ENCODE measurements at regions not wholly inside any gene's neighbourhood (a gene's known extent, or its start where the extent isn't known, plus 50 kb on each side); places are given as distances from the start of the nearest gene placed in this dataset.

- H3K36me3 ChIP-seq (ENCODE audit: control insufficient read depth, insufficient read depth, low read length): no peaks in the 10 kb centered on the region
- H3K27me3 ChIP-seq (ENCODE audit: control insufficient read depth, insufficient read depth, low read length): no peaks in the 10 kb centered on the region
- H3K4me3 ChIP-seq (ENCODE audit: low read length): no peak overlapping the region
- no peaks in the 10 kb centered on the region for H3K4me1 ChIP-seq (ENCODE audit: control insufficient read depth, insufficient read depth, low read length)
- H3K9ac ChIP-seq (ENCODE audit: low read length): no peak overlapping the region
- H3K27ac ChIP-seq (ENCODE audit: low read depth, low read length): no peak overlapping the region
Observed at GRCh38 chr6:119584088-119584487, 234.5 kb upstream of the MAN1A1 start.

GRCh38 chr6:119581220-119581619, 231.7 kb upstream of the MAN1A1 start:
- H3K9ac ChIP-seq (ENCODE audit: low read length): no peak overlapping the region
- H3K27ac ChIP-seq (ENCODE audit: low read depth, low read length): no peak overlapping the region
- no peak overlapping the region for H3K4me3 ChIP-seq (ENCODE audit: low read length)
- H3K36me3 ChIP-seq (ENCODE audit: control insufficient read depth, insufficient read depth, low read length): no peaks in the 10 kb centered on the region
- H3K27me3 ChIP-seq (ENCODE audit: control insufficient read depth, insufficient read depth, low read length): no peaks in the 10 kb centered on the region
- H3K4me1 ChIP-seq (ENCODE audit: control insufficient read depth, insufficient read depth, low read length): no peaks in the 10 kb centered on the region

GRCh38 chr6:119575721-119576120, 226.2 kb upstream of the MAN1A1 start:
- no peaks in the 10 kb centered on the region for H3K4me1 ChIP-seq (ENCODE audit: control insufficient read depth, insufficient read depth, low read length)
- H3K27ac ChIP-seq (ENCODE audit: low read depth, low read length): no peak overlapping the region
- no peak overlapping the region for H3K4me3 ChIP-seq (ENCODE audit: low read length)
- H3K36me3 ChIP-seq (ENCODE audit: control insufficient read depth, insufficient read depth, low read length): no peaks in the 10 kb centered on the region
- no peak overlapping the region for H3K9ac ChIP-seq (ENCODE audit: low read length)
- H3K27me3 ChIP-seq (ENCODE audit: control insufficient read depth, insufficient read depth, low read length): no peaks in the 10 kb centered on the region

DNA sequence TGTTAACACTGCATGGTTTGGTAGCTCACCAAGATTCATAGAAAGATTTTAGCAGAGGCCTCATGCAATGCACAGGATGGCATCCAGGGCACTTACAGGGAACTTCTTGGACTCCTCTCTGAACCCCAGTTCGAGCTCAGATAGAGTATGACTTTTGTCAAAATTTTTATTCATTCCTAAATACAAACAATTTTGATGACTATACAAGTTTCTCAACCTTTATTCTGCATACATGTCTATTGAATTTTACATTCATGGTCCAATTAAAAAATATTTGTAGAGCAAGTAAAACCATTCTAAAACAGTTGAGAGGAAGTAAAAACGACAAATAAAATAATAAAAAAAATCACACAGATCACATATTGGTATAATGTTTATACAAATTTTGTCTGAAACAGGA, 219.0 kb upstream of the MAN1A1 start:
- H3K9ac ChIP-seq (ENCODE audit: low read length): no peak overlapping the region
- no peak overlapping the region for H3K27ac ChIP-seq (ENCODE audit: low read depth, low read length)
- H3K4me1 ChIP-seq (ENCODE audit: control insufficient read depth, insufficient read depth, low read length): no peaks in the 10 kb centered on the region
- H3K4me3 ChIP-seq (ENCODE audit: low read length): no peak overlapping the region
- H3K36me3 ChIP-seq (ENCODE audit: control insufficient read depth, insufficient read depth, low read length): no peaks in the 10 kb centered on the region
- H3K27me3 ChIP-seq (ENCODE audit: control insufficient read depth, insufficient read depth, low read length): no peaks in the 10 kb centered on the region

- Histone ChIP-seq H3K27me3 (ENCODE audit: control insufficient read depth, insufficient read depth, low read length) (no peaks in the 10 kb centered on the region), H3K4me1 (ENCODE audit: control insufficient read depth, insufficient read depth, low read length) (no peaks in the 10 kb centered on the region), H3K4me3 (ENCODE audit: low read length) (no peak overlapping the region), H3K27ac (ENCODE audit: low read depth, low read length) (no peak overlapping the region), H3K36me3 (ENCODE audit: control insufficient read depth, insufficient read depth, low read length) (no peaks in the 10 kb centered on the region), H3K9ac (ENCODE audit: low read length) (no peak overlapping the region)
Observed at GRCh38 chr6:119566546-119567260, 217.1 kb upstream of the MAN1A1 start.

- H3K27me3 ChIP-seq (ENCODE audit: control insufficient read depth, insufficient read depth, low read length): no peaks in the 10 kb centered on the region
Observed at GRCh38 chr6:119565893-119566292, 216.3 kb upstream of the MAN1A1 start.

GRCh38 chr6:119562168-119562567, 212.6 kb upstream of the MAN1A1 start:
- H3K27me3 ChIP-seq (ENCODE audit: control insufficient read depth, insufficient read depth, low read length): no peaks in the 10 kb centered on the region
- no peaks in the 10 kb centered on the region for H3K4me1 ChIP-seq (ENCODE audit: control insufficient read depth, insufficient read depth, low read length)
- no peaks in the 10 kb centered on the region for H3K36me3 ChIP-seq (ENCODE audit: control insufficient read depth, insufficient read depth, low read length)
- H3K9ac ChIP-seq (ENCODE audit: low read length): no peak overlapping the region
- no peak overlapping the region for H3K4me3 ChIP-seq (ENCODE audit: low read length)
- H3K27ac ChIP-seq (ENCODE audit: low read depth, low read length): no peak overlapping the region

More at GRCh38 chr6:119565893-119566292, 216.3 kb upstream of the MAN1A1 start:
- Histone ChIP-seq H3K4me3 (ENCODE audit: low read length) (no peak overlapping the region), H3K36me3 (ENCODE audit: control insufficient read depth, insufficient read depth, low read length) (no peaks in the 10 kb centered on the region), H3K4me1 (ENCODE audit: control insufficient read depth, insufficient read depth, low read length) (no peaks in the 10 kb centered on the region), H3K9ac (ENCODE audit: low read length) (no peak overlapping the region), H3K27ac (ENCODE audit: low read depth, low read length) (no peak overlapping the region)

DNA sequence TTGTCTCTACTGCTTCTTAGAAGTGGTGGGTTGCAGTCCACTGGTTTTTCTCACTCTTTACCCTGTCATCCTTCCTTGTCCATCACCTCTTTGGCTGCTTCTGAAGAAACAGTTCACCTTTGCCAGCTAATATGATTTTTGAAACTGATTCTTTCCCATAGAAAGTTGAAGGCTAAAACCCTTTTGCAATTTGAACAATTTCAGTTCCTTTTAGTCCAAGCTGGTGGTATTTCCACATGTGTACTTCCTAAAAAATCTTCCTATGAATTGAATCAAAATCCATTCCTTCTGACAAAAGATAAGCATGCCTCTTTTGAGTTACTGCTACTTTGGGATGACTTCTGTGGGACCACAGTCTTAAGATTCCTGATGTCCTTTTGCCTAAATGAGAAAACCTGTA, 210.0 kb upstream of the MAN1A1 start:
- Histone ChIP-seq H3K4me3 (ENCODE audit: low read length) (no peak overlapping the region), H3K27me3 (ENCODE audit: control insufficient read depth, insufficient read depth, low read length) (no peaks in the 10 kb centered on the region), H3K36me3 (ENCODE audit: control insufficient read depth, insufficient read depth, low read length) (no peaks in the 10 kb centered on the region), H3K4me1 (ENCODE audit: control insufficient read depth, insufficient read depth, low read length) (no peaks in the 10 kb centered on the region), H3K27ac (ENCODE audit: low read depth, low read length) (no peak overlapping the region), H3K9ac (ENCODE audit: low read length) (no peak overlapping the region)

- Histone ChIP-seq H3K9ac (ENCODE audit: low read length) (no peak overlapping the region), H3K4me1 (ENCODE audit: control insufficient read depth, insufficient read depth, low read length) (no peaks in the 10 kb centered on the region), H3K4me3 (ENCODE audit: low read length) (no peak overlapping the region), H3K27me3 (ENCODE audit: control insufficient read depth, insufficient read depth, low read length) (no peaks in the 10 kb centered on the region), H3K27ac (ENCODE audit: low read depth, low read length) (no peak overlapping the region), H3K36me3 (ENCODE audit: control insufficient read depth, insufficient read depth, low read length) (no peaks in the 10 kb centered on the region)
Observed at GRCh38 chr6:119557239-119557638, 207.7 kb upstream of the MAN1A1 start.

- Histone ChIP-seq H3K4me1 (ENCODE audit: control insufficient read depth, insufficient read depth, low read length) (no peaks in the 10 kb centered on the region), H3K4me3 (ENCODE audit: low read length) (no peak overlapping the region), H3K9ac (ENCODE audit: low read length) (no peak overlapping the region), H3K36me3 (ENCODE audit: control insufficient read depth, insufficient read depth, low read length) (no peaks in the 10 kb centered on the region), H3K27ac (ENCODE audit: low read depth, low read length) (no peak overlapping the region), H3K27me3 (ENCODE audit: control insufficient read depth, insufficient read depth, low read length) (no peaks in the 10 kb centered on the region)
Observed at GRCh38 chr6:119552021-119552420, 202.5 kb upstream of the MAN1A1 start.

DNA sequence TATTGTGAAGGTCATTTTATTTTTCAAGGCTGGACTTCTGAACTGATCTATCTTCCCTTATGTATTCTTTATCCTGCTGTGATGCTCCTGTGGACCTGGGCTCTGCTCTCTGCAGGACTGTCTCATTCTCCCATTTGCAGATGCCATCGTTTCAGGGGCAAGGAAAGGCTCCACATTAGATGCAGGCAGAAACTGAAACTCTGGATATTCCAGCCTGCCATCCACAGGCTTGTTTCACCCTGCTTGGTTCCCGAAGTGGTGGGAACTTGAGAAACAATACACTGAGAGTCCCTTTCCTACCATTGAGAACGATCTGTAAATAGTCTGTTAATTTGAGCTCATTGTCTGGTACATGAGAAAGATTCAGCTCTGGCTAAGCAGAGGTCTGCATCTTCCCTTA, 197.5 kb upstream of the MAN1A1 start:
- Histone ChIP-seq H3K4me1 (ENCODE audit: control insufficient read depth, insufficient read depth, low read length) (no peaks in the 10 kb centered on the region), H3K4me3 (ENCODE audit: low read length) (no peak overlapping the region), H3K36me3 (ENCODE audit: control insufficient read depth, insufficient read depth, low read length) (no peaks in the 10 kb centered on the region), H3K27me3 (ENCODE audit: control insufficient read depth, insufficient read depth, low read length) (no peaks in the 10 kb centered on the region), H3K9ac (ENCODE audit: low read length) (no peak overlapping the region), H3K27ac (ENCODE audit: low read depth, low read length) (no peak overlapping the region)

- Histone ChIP-seq H3K9ac (ENCODE audit: low read length) (no peak overlapping the region), H3K27me3 (ENCODE audit: control insufficient read depth, insufficient read depth, low read length) (no peaks in the 10 kb centered on the region), H3K4me1 (ENCODE audit: control insufficient read depth, insufficient read depth, low read length) (peaks cover 5% of the 10 kb centered on the region), H3K4me3 (ENCODE audit: low read length) (no peak overlapping the region), H3K36me3 (ENCODE audit: control insufficient read depth, insufficient read depth, low read length) (no peaks in the 10 kb centered on the region), H3K27ac (ENCODE audit: low read depth, low read length) (no peak overlapping the region)
Observed at GRCh38 chr6:119545245-119545644, 195.7 kb upstream of the MAN1A1 start.

Data from rectal smooth muscle tissue (tissue), 1 donor.